Calu3 (cell line): ENCODE measurements at regions not wholly inside any gene's neighbourhood (a gene's known extent, or its start where the extent isn't known, plus 50 kb on each side); places are given as distances from the start of the nearest gene placed in this dataset.

ENCODE experiments used
- BruUV-seq: library from RNA; stranded (reverse); fragments of 400-500 nt; replicated peaks from 2 replicates; lab custom pipeline; 2021; lab: Mats Ljungman, UMichigan
- CTCF ChIA-PET: fragments of 300-600 bp; sonication (Branson Sonifier 250); formaldehyde crosslinking; loops from one replicate; lab custom pipeline; 2022; ENCODE audit warnings: antibody characterized with exemption; lab: Charles Lee
- DNase-seq: peaks from one replicate; pipeline ENCODE4 v3.0.0; 2022
- H3K27ac Mint-ChIP-seq: one replicate; pipeline ENCODE4 v1.8.0; 2022; ENCODE audit warnings: mixed read lengths; ENCODE audit not compliant: unreplicated experiment
- H3K27me3 Mint-ChIP-seq: one replicate; pipeline ENCODE4 v1.8.0; 2022; ENCODE audit warnings: mixed read lengths; ENCODE audit not compliant: unreplicated experiment
- H3K36me3 Mint-ChIP-seq: one replicate; pipeline ENCODE4 v1.8.0; 2022; ENCODE audit warnings: mild to moderate bottlenecking, moderate library complexity, mixed read lengths; ENCODE audit not compliant: insufficient read depth, unreplicated experiment
- H3K4me1 Mint-ChIP-seq: one replicate; pipeline ENCODE4 v1.8.0; 2022; ENCODE audit warnings: mild to moderate bottlenecking, low read depth, mixed read lengths; ENCODE audit not compliant: unreplicated experiment
- H3K4me3 Mint-ChIP-seq: one replicate; pipeline ENCODE4 v1.8.0; 2022; ENCODE audit warnings: mild to moderate bottlenecking, low read depth, moderate library complexity, mixed read lengths; ENCODE audit not compliant: unreplicated experiment
- H3K9me3 Mint-ChIP-seq: one replicate; pipeline ENCODE4 v1.8.0; 2022; ENCODE audit warnings: low read depth, mixed read lengths; ENCODE audit not compliant: unreplicated experiment
- intact Hi-C: fragments of 100-400 bp; cut with micrococcal nuclease; formaldehyde crosslinking; loops from one replicate; pipeline ENCODE4 v1.10.0; 2022; ENCODE audit not compliant: unreplicated experiment
- TF ChIP-seq, protein P1 (sequence below): fragments of 200-600 bp; IDR thresholded peaks from one replicate; pipeline ENCODE4 v1.8.0; 2022; ENCODE audit warnings: antibody characterized with exemption; ENCODE audit not compliant: unreplicated experiment

DNA sequence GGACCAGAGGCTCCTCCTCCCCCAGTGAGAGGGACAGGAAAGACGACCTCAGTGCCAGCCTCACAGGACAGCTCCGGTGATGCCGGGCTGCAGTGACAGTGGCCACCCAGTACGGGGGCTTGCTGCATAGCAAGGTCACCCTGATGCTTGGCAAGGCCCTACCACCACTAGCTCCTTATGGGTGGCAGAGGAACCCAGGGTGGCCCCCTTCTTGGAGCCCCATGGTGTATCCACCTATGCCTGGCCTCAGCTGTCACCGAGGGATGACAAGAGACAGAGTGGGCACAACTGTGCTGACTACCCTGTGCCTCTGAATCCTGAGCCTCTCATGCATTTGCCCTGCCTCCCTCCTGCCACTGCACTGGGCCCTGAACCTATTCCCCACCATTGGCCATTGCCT lies 809.2 kb downstream of the TBC1D22A start:
- no peak for DNase-seq
- intact Hi-C loops = no loop called here
- Mint-ChIP-seq H3K27me3 (no peaks in the 10 kb centered on the region), H3K4me3 (no peak overlapping the region), H3K27ac (no peak overlapping the region), H3K4me1 (no peaks in the 10 kb centered on the region), H3K9me3 (peaks cover 22% of the 10 kb centered on the region), H3K36me3 (no peaks in the 10 kb centered on the region)
- no TSS peak for BruUV-seq
- CTCF ChIA-PET = no interaction called here
- TF ChIP-seq, protein P1, sequence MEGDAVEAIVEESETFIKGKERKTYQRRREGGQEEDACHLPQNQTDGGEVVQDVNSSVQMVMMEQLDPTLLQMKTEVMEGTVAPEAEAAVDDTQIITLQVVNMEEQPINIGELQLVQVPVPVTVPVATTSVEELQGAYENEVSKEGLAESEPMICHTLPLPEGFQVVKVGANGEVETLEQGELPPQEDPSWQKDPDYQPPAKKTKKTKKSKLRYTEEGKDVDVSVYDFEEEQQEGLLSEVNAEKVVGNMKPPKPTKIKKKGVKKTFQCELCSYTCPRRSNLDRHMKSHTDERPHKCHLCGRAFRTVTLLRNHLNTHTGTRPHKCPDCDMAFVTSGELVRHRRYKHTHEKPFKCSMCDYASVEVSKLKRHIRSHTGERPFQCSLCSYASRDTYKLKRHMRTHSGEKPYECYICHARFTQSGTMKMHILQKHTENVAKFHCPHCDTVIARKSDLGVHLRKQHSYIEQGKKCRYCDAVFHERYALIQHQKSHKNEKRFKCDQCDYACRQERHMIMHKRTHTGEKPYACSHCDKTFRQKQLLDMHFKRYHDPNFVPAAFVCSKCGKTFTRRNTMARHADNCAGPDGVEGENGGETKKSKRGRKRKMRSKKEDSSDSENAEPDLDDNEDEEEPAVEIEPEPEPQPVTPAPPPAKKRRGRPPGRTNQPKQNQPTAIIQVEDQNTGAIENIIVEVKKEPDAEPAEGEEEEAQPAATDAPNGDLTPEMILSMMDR = no peak

DNA sequence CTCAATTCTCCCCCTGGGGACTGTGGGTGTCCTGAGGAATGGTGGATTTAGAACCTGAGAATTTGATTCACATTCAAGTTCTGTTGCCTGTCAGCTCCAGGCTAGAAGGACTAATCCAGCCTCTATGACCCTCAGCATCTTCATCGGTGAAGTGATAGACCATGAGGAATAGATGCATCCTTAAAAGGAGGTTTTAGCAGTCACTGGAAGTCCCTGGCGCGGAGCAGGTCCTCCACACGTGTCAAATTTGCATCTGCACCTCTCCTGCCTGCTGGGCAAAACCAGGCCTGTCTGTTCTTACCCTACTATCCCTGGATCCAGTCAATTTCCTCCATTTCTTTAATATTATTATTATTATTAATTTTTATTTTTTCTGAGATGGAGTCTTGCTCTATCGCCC lies 808.4 kb downstream of the TBC1D22A start:
- intact Hi-C loops = no loop called here
- H3K27me3 Mint-ChIP-seq = no peaks in the 10 kb centered on the region
- H3K4me1 Mint-ChIP-seq = no peaks in the 10 kb centered on the region
- H3K36me3 Mint-ChIP-seq = no peaks in the 10 kb centered on the region
- no peak overlapping the region for H3K4me3 Mint-ChIP-seq
- no TSS peak for BruUV-seq
- H3K9me3 Mint-ChIP-seq = peaks cover 22% of the 10 kb centered on the region
- TF ChIP-seq, protein P1 = no peak
- H3K27ac Mint-ChIP-seq = no peak overlapping the region
- DNase-seq = no peak
- CTCF ChIA-PET = no interaction called here

DNA sequence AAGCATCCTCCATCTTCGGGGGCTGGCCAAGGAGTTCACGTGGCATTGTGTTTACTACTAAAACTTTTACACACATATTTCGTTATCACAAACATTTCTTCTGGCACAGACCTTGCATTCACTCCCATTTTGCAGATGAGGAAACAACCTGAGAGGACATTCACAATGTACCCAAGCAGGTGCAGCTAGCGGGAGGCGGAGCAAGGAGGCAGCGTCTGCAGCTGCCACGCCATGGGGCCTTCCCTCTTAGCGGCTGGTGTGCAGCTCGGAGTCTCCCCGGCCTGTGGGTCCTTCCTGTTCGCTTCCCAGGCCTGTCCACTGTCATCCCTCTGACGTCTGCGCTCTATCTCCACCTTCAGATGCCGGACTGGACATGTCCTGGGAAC lies 807.8 kb downstream of the TBC1D22A start:
- Mint-ChIP-seq H3K4me3 (no peak overlapping the region), H3K36me3 (no peaks in the 10 kb centered on the region), H3K4me1 (no peaks in the 10 kb centered on the region), H3K27ac (no peak overlapping the region), H3K9me3 (peaks cover 22% of the 10 kb centered on the region), H3K27me3 (no peaks in the 10 kb centered on the region)
- CTCF ChIA-PET = no interaction called here
- no peak for DNase-seq
- intact Hi-C loops = no loop called here
- no TSS peak for BruUV-seq
- TF ChIP-seq, protein P1 = no peak

DNA sequence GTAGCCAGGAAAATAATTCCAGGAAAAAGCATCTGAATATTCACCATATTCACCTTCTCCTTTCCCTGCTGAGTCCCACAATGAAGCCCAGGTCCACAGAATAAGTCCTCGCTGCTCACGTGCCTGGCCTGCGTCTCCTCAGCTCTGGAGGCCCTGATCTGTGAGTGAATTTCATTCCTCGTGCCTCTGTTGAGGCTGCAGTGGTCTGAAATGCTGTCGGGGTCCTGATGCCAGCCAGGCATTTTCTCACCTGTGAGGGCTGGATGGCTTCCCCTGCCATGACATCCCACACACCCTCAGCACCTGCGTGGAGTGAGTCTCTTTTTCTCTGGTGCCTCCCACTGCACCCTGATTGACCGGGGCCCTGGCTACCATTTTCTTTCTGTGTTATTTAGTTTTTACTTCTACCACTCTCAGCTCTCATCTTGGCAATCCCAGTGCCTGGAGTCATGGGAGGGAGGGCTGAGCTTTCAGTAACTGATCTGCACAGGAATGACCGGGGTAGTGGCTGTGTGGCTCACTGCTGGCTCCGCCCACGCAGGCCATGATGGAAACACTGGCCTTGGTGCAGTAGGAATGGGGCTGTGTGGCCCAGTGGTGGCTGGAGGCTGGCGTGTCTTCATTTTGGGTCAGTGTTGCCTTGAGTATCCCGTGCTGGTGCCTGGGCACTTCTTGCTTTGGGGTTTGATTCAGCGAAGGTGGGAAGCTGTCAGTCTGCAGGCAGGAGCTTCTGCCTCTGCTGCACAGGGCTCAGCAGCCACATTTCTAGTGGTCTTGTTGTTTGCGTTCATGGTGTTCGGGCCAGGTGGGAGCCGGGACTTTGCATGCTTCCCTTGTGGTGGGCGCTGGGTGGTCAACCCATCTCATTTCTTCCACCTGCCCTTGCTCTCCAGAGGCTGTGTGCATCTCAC lies 807.2 kb downstream of the TBC1D22A start:
- H3K27me3 Mint-ChIP-seq = no peaks in the 10 kb centered on the region
- DNase-seq = no peak
- no TSS peak for BruUV-seq
- CTCF ChIA-PET = no interaction called here
- H3K36me3 Mint-ChIP-seq = no peaks in the 10 kb centered on the region
- TF ChIP-seq, protein P1 = no peak
- peaks cover 20% of the 10 kb centered on the region for H3K9me3 Mint-ChIP-seq
- no peaks in the 10 kb centered on the region for H3K4me1 Mint-ChIP-seq
- H3K27ac Mint-ChIP-seq = no peak overlapping the region
- no peak overlapping the region for H3K4me3 Mint-ChIP-seq
- intact Hi-C loops = no loop called here
